BJ (cell line): ENCODE measurements at regions not wholly inside any gene's neighbourhood (a gene's known extent, or its start where the extent isn't known, plus 50 kb on each side); places are given as distances from the start of the nearest gene placed in this dataset.

ENCODE experiments used
- CTCF ChIA-PET: fragments of 350-600 bp; formaldehyde crosslinking; extraction: SDS; loops from one replicate; lab custom pipeline; 2021; ENCODE audit warnings: antibody characterized with exemption, inconsistent platforms; lab: Yijun Ruan, JAX
- POLR2A ChIA-PET: fragments of 300-600 bp; sonication (Branson Sonifier 250); formaldehyde crosslinking; extraction: SDS; loops from one replicate; lab custom pipeline; 2021; ENCODE audit warnings: antibody characterized with exemption; lab: Charles Lee
- DNase-seq: peaks from one replicate; pipeline ENCODE4 v3.0.0-alpha.2; 2011; ENCODE audit warnings: low read depth
- H3K27me3 ChIP-seq: 2 replicates; pipeline ENCODE4 v1.6.0; 2011; ENCODE audit warnings: low read length; ENCODE audit not compliant: control insufficient read depth, insufficient read depth
- H3K36me3 ChIP-seq: 2 replicates; pipeline ENCODE4 v1.5.1; 2011; ENCODE audit warnings: low read length; ENCODE audit not compliant: control insufficient read depth, insufficient read depth
- H3K4me3 ChIP-seq: 2 replicates; pipeline ENCODE4 v1.5.1; 2011; ENCODE audit warnings: low read depth, mild to moderate bottlenecking, control low read depth, low read length
- CTCF ChIP-seq: IDR thresholded peaks from 2 replicates; pipeline ENCODE4 v1.5.1; 2011; ENCODE audit warnings: low read depth, mild to moderate bottlenecking, control low read depth, inconsistent platforms, low read length, moderate library complexity; ENCODE audit not compliant: insufficient read depth

GRCh38 chr1:5141750-5142149 lies 487.3 kb downstream of the AJAP1 start:
- Histone ChIP-seq H3K27me3 (no peaks in the 10 kb centered on the region), H3K36me3 (no peaks in the 10 kb centered on the region), H3K4me3 (no peak overlapping the region)
- CTCF ChIA-PET: no interaction called here
- no peak for DNase-seq
- no peak for TF ChIP-seq CTCF
- POLR2A ChIA-PET: no interaction called here

GRCh38 chr1:5140962-5141361 lies 486.6 kb downstream of the AJAP1 start:
- DNase-seq: no peak
- ChIA-PET POLR2A (no interaction called here), CTCF (interaction anchor here (1.0 kb wide), 1 partner anchor 10 kb away, joined by 3 read pairs; no protein-coding TSS in a partner anchor)
- no peak overlapping the region for H3K4me3 ChIP-seq
- no peaks in the 10 kb centered on the region for H3K27me3 ChIP-seq
- TF ChIP-seq CTCF: no peak
- H3K36me3 ChIP-seq: no peaks in the 10 kb centered on the region

GRCh38 chr1:5140136-5140535 lies 485.7 kb downstream of the AJAP1 start:
- no peak for TF ChIP-seq CTCF

GRCh38 chr1:5129746-5130355 lies 475.4 kb downstream of the AJAP1 start:
- no peak for TF ChIP-seq CTCF
- POLR2A ChIA-PET: no interaction called here
- H3K4me3 ChIP-seq: no peak overlapping the region
- H3K36me3 ChIP-seq: no peaks in the 10 kb centered on the region
- CTCF ChIA-PET: interaction anchor here (0.6 kb wide), 1 partner anchor 614 kb away, joined by 3 read pairs; no protein-coding TSS in a partner anchor
- H3K27me3 ChIP-seq: no peaks in the 10 kb centered on the region
- DNase-seq: no peak

More at GRCh38 chr1:5140136-5140535, 485.7 kb downstream of the AJAP1 start:
- no peak for DNase-seq
- Histone ChIP-seq H3K36me3 (no peaks in the 10 kb centered on the region), H3K4me3 (no peak overlapping the region), H3K27me3 (no peaks in the 10 kb centered on the region)
- ChIA-PET CTCF (interaction anchor here (1.0 kb wide), 1 partner anchor 9 kb away, joined by 3 read pairs; no protein-coding TSS in a partner anchor), POLR2A (no interaction called here)

GRCh38 chr1:5125208-5125607 lies 470.8 kb downstream of the AJAP1 start:
- Histone ChIP-seq H3K36me3 (no peaks in the 10 kb centered on the region), H3K4me3 (no peak overlapping the region), H3K27me3 (no peaks in the 10 kb centered on the region)
- CTCF ChIA-PET: no interaction called here
- DNase-seq: no peak
- POLR2A ChIA-PET: no interaction called here
- no peak for TF ChIP-seq CTCF
